Left lobe of liver (tissue), 2 donors: ENCODE measurements at regions not wholly inside any gene's neighbourhood (a gene's known extent, or its start where the extent isn't known, plus 50 kb on each side); places are given as distances from the start of the nearest gene placed in this dataset.
"Not testable (repeated sequence)": the region's sequence is repeated elsewhere in the genome, so short reads cannot be mapped to it uniquely, and the experiment has no call there.

ENCODE experiments used
- ATAC-seq: fragments of 200-7000 bp; cut with Tn5 transposase; one replicate; pipeline ENCODE4 v1.9.1; 2020; ENCODE audit warnings: mild to moderate bottlenecking, moderate library complexity
- DNase-seq: peaks from one replicate; pipeline ENCODE4 v3.0.0-alpha.2; 2020; ENCODE audit warnings: low spot score
- donor health status: DM: no; HTN: no; CAD: no; lungs with moderate emphysema.
- donor health status: DM: no; HTN: yes; CAD: no.

- no peak for ATAC-seq
Measured at GRCh38 chr2:147614979-147615470, 229.8 kb upstream of the ACVR2A start.

GRCh38 chr2:147614471-147614870 lies 230.4 kb upstream of the ACVR2A start:
- DNase-seq (no peak), ATAC-seq (no peak)

More at GRCh38 chr2:147614979-147615470, 229.8 kb upstream of the ACVR2A start:
- no peak for DNase-seq

- DNase-seq, result no peak
- no peak for ATAC-seq
Measured at GRCh38 chr2:147610496-147611040, 234.3 kb upstream of the ACVR2A start.

GRCh38 chr2:147609301-147609700 lies 235.5 kb upstream of the ACVR2A start:
- ATAC-seq, result no peak
- DNase-seq, result no peak

- DNase-seq (no peak), ATAC-seq (no peak)
Measured at GRCh38 chr2:147607379-147607778, 237.4 kb upstream of the ACVR2A start.

- DNase-seq (no peak), ATAC-seq (no peak)
Measured at GRCh38 chr2:147603876-147604275, 241.0 kb upstream of the ACVR2A start.

GRCh38 chr2:147603447-147603846 lies 241.4 kb upstream of the ACVR2A start:
- DNase-seq, result no peak

GRCh38 chr2:147600646-147601045 lies 244.2 kb upstream of the ACVR2A start:
- no peak for ATAC-seq
- DNase-seq, result no peak

More at GRCh38 chr2:147603447-147603846, 241.4 kb upstream of the ACVR2A start:
- ATAC-seq, result no peak

GRCh38 chr2:147600223-147600622 lies 244.6 kb upstream of the ACVR2A start:
- ATAC-seq, result no peak
- DNase-seq, result no peak

- peak; percentile 13 for ATAC-seq
Measured at GRCh38 chr2:147595200-147595599, 249.6 kb upstream of the ACVR2A start.

GRCh38 chr2:147594038-147594437 lies 250.8 kb upstream of the ACVR2A start:
- DNase-seq (no peak), ATAC-seq (no peak)

More at GRCh38 chr2:147595200-147595599, 249.6 kb upstream of the ACVR2A start:
- no peak for DNase-seq

- DNase-seq, ATAC-seq: not testable (repeated sequence)
Measured at GRCh38 chr2:147592784-147593183, 252.0 kb upstream of the ACVR2A start.

- ATAC-seq (no peak), DNase-seq (no peak)
Measured at GRCh38 chr2:147589127-147589526, 255.7 kb upstream of the ACVR2A start.

- ATAC-seq (no peak), DNase-seq (no peak)
Measured at GRCh38 chr2:147588191-147588590, 256.6 kb upstream of the ACVR2A start.

GRCh38 chr2:147578529-147578928 lies 266.3 kb upstream of the ACVR2A start:
- DNase-seq, result no peak
- no peak for ATAC-seq

GRCh38 chr2:147577998-147578380 lies 266.8 kb upstream of the ACVR2A start:
- DNase-seq (no peak), ATAC-seq (no peak)

- ATAC-seq (peak; percentile 94), DNase-seq (no peak)
Measured at GRCh38 chr2:147577323-147577997, 267.4 kb upstream of the ACVR2A start.

- ATAC-seq, result no peak
Measured at GRCh38 chr2:147575106-147575505, 269.7 kb upstream of the ACVR2A start.

GRCh38 chr2:147572622-147573021 lies 272.2 kb upstream of the ACVR2A start:
- no peak for ATAC-seq

More at GRCh38 chr2:147575106-147575505, 269.7 kb upstream of the ACVR2A start:
- DNase-seq, result no peak

GRCh38 chr2:147569426-147569825 lies 275.4 kb upstream of the ACVR2A start:
- no peak for ATAC-seq
- no peak for DNase-seq

More at GRCh38 chr2:147572622-147573021, 272.2 kb upstream of the ACVR2A start:
- no peak for DNase-seq

GRCh38 chr2:147568109-147568508 lies 276.7 kb upstream of the ACVR2A start:
- DNase-seq (no peak), ATAC-seq (no peak)

GRCh38 chr2:147567136-147567535 lies 277.7 kb upstream of the ACVR2A start:
- ATAC-seq, result no peak
- DNase-seq, result no peak
